ENCODE measurements at regions not wholly inside any gene's neighbourhood (a gene's known extent, or its start where the extent isn't known, plus 50 kb on each side); places are given as distances from the start of the nearest gene placed in this dataset.

DNA sequence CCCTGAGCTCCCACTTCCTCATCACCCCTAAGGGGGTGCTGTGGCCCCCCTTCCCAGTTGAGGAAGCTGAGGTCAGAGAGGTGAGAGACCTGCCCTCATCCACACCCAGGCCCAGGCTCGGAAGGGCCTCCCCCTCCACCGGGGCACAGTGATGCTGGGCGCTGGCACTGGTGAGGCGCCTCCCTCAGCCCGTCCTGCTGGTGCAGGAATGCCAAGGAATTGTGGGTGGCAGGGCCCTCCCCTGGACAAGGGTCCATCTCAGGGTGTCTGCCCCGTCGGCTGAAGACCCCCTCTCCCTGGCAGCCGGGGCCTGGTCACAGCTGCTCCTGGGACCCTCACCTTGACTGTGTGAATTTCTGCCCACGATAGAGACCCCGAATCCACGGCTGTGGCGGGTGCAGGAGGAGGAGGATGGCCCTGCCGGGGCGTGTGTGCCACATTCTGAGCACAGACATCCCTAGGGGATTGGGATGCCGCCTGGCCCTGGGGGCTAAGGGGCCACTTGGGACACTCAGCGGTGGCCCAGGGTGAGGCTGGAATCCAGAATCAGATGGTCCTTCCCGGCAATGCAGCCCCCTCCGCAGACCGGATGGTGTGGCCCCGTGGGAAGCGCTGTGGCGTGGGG, 70.2 kb upstream of the GATA5 start:
- WGBS (ENCODE audit: insufficient coverage, insufficient read length), result no CpG with 5 or more reads among the region's 22 CpGs
- Histone ChIP-seq H3K4me3 (ENCODE audit: low read length) (no peak overlapping the region), H3K4me1 (ENCODE audit: control insufficient read depth, insufficient read depth, low read length) (no peaks in the 10 kb centered on the region; the same call in 1 of the 2 replicates), H3K36me3 (ENCODE audit: control insufficient read depth, insufficient read depth, low read length) (no peaks in the 10 kb centered on the region), H3K9me3 (ENCODE audit: control insufficient read depth, insufficient read depth, low read length) (no peaks in the 10 kb centered on the region), H3K27me3 (ENCODE audit: control insufficient read depth, insufficient read depth, low read length) (peaks cover 7% of the 10 kb centered on the region), H3K27ac (ENCODE audit: low read length) (no peak overlapping the region)
- DNase-seq (ENCODE audit: low read depth, low spot score), result no peak

- no CpG with 5 or more reads among the region's 12 CpGs for whole genome bisulfite sequencing (ENCODE audit: insufficient coverage, insufficient read length)
- peaks cover 7% of the 10 kb centered on the region for H3K27me3 ChIP-seq (ENCODE audit: control insufficient read depth, insufficient read depth, low read length)
- H3K4me1 ChIP-seq (ENCODE audit: control insufficient read depth, insufficient read depth, low read length), result no peaks in the 10 kb centered on the region; the same call in 1 of the 2 replicates
- H3K36me3 ChIP-seq (ENCODE audit: control insufficient read depth, insufficient read depth, low read length), result no peaks in the 10 kb centered on the region
- H3K9me3 ChIP-seq (ENCODE audit: control insufficient read depth, insufficient read depth, low read length), result no peaks in the 10 kb centered on the region
- no peak for DNase-seq (ENCODE audit: low read depth, low spot score)
- H3K4me3 ChIP-seq (ENCODE audit: low read length), result no peak overlapping the region
- H3K27ac ChIP-seq (ENCODE audit: low read length), result no peak overlapping the region
Measured at GRCh38 chr20:62546606-62547005, 70.8 kb upstream of the GATA5 start.

- H3K27ac ChIP-seq (ENCODE audit: low read length), result no peak overlapping the region
- no peak overlapping the region for H3K4me3 ChIP-seq (ENCODE audit: low read length)
- no peaks in the 10 kb centered on the region for H3K9me3 ChIP-seq (ENCODE audit: control insufficient read depth, insufficient read depth, low read length)
- no CpG with 5 or more reads among the region's 14 CpGs for WGBS (ENCODE audit: insufficient coverage, insufficient read length)
- peaks cover 9% of the 10 kb centered on the region for H3K27me3 ChIP-seq (ENCODE audit: control insufficient read depth, insufficient read depth, low read length)
- H3K4me1 ChIP-seq (ENCODE audit: control insufficient read depth, insufficient read depth, low read length), result no peaks in the 10 kb centered on the region; the same call in 1 of the 2 replicates
- H3K36me3 ChIP-seq (ENCODE audit: control insufficient read depth, insufficient read depth, low read length), result no peaks in the 10 kb centered on the region
- no peak for DNase-seq (ENCODE audit: low read depth, low spot score)
Measured at GRCh38 chr20:62547364-62547763, 71.6 kb upstream of the GATA5 start.

DNA sequence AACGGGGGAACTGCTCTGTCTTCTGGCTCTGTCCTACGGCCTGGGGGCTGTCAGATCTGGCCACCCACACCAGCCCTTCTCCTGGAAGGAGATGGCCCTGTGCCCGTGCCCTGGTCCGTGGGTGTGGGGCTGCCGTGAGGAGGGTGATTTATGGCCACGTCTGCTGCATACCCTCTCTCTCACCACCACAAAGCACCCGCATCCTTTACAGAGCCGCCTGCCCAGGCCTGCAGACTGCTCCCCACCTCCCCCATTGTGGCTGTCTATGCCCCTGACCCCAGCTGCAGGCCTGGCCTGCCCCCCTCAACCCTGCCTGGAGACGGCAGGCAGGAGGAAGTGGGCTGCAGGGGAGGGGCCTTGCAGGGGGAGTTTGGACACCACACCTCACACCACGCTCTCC, 72.7 kb upstream of the GATA5 start:
- H3K9me3 ChIP-seq (ENCODE audit: control insufficient read depth, insufficient read depth, low read length), result no peaks in the 10 kb centered on the region
- no peak overlapping the region for H3K27ac ChIP-seq (ENCODE audit: low read length)
- H3K27me3 ChIP-seq (ENCODE audit: control insufficient read depth, insufficient read depth, low read length), result peaks cover 9% of the 10 kb centered on the region
- no peak for DNase-seq (ENCODE audit: low read depth, low spot score)
- H3K36me3 ChIP-seq (ENCODE audit: control insufficient read depth, insufficient read depth, low read length), result no peaks in the 10 kb centered on the region
- no peaks in the 10 kb centered on the region; the same call in 1 of the 2 replicates for H3K4me1 ChIP-seq (ENCODE audit: control insufficient read depth, insufficient read depth, low read length)
- WGBS (ENCODE audit: insufficient coverage, insufficient read length), result no CpG with 5 or more reads among the region's 10 CpGs
- no peak overlapping the region for H3K4me3 ChIP-seq (ENCODE audit: low read length)

DNA sequence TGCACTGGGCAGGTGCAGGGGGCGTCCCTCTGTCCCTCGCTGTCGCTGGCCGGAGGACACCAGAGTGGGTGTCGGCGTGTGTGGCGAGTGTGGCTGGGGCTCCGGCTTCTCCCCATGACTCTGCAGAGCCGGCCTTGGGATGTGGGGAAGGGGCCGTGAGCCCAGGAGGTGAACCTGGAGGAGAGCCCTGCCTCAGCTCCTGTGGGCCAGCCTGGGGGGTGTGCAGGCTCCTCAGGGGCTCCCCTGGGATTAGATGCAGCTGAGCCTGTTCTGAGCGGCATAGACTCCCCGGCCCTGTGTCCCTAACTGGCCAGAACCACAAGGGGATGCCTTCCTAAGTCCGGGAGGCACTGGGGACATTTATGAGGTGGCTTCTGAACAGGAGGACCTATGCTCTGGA, 73.2 kb upstream of the GATA5 start:
- WGBS (ENCODE audit: insufficient coverage, insufficient read length), result no CpG with 5 or more reads among the region's 13 CpGs
- Histone ChIP-seq H3K36me3 (ENCODE audit: control insufficient read depth, insufficient read depth, low read length) (no peaks in the 10 kb centered on the region), H3K4me1 (ENCODE audit: control insufficient read depth, insufficient read depth, low read length) (no peaks in the 10 kb centered on the region; the same call in 1 of the 2 replicates), H3K4me3 (ENCODE audit: low read length) (no peak overlapping the region), H3K9me3 (ENCODE audit: control insufficient read depth, insufficient read depth, low read length) (no peaks in the 10 kb centered on the region), H3K27me3 (ENCODE audit: control insufficient read depth, insufficient read depth, low read length) (peaks cover 9% of the 10 kb centered on the region), H3K27ac (ENCODE audit: low read length) (no peak overlapping the region)
- DNase-seq (ENCODE audit: low read depth, low spot score), result no peak

DNA sequence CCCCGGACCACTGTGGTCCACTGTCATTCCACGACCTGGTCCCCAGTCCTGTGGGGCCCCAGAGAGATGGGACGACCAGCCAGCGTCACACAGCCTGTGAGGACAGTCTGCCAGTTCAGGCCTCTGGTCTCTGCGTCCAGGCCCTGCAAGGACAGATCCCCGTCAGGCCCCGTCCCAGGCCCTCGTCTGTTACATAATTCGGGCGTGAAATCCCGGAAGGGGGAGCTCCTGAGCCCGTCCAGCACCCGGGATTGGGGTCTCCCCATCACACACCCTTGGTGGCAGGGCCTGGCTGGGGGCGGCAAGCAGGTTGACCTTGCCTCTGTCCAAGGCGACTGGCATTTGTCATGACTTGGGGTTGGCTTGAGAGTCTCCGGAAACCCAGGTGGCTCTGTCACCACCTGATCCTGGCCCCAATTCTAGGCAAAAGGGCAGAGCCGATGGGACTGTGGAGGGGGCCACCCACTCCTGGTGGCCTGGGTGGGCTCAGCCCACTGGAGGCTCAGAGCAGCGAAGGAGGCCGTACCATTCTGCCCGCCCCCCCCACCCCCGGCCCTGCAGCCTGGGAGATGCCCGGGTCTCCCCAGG, 73.8 kb upstream of the GATA5 start:
- H3K27ac ChIP-seq (ENCODE audit: low read length), result no peak overlapping the region
- no CpG with 5 or more reads among the region's 22 CpGs for WGBS (ENCODE audit: insufficient coverage, insufficient read length)
- no peak for DNase-seq (ENCODE audit: low read depth, low spot score)
- no peak overlapping the region for H3K4me3 ChIP-seq (ENCODE audit: low read length)
- no peaks in the 10 kb centered on the region for H3K36me3 ChIP-seq (ENCODE audit: control insufficient read depth, insufficient read depth, low read length)
- H3K9me3 ChIP-seq (ENCODE audit: control insufficient read depth, insufficient read depth, low read length), result no peaks in the 10 kb centered on the region
- no peaks in the 10 kb centered on the region; the same call in 1 of the 2 replicates for H3K4me1 ChIP-seq (ENCODE audit: control insufficient read depth, insufficient read depth, low read length)
- H3K27me3 ChIP-seq (ENCODE audit: control insufficient read depth, insufficient read depth, low read length), result peaks cover 9% of the 10 kb centered on the region

- Histone ChIP-seq H3K4me1 (ENCODE audit: control insufficient read depth, insufficient read depth, low read length) (no peaks in the 10 kb centered on the region; the same call in 1 of the 2 replicates), H3K4me3 (ENCODE audit: low read length) (peak overlapping the region; percentile 26; the same call in 1 of the 2 replicates), H3K27ac (ENCODE audit: low read length) (no peak overlapping the region), H3K9me3 (ENCODE audit: control insufficient read depth, insufficient read depth, low read length) (no peaks in the 10 kb centered on the region), H3K27me3 (ENCODE audit: control insufficient read depth, insufficient read depth, low read length) (peaks cover 9% of the 10 kb centered on the region), H3K36me3 (ENCODE audit: control insufficient read depth, insufficient read depth, low read length) (no peaks in the 10 kb centered on the region)
- DNase-seq (ENCODE audit: low read depth, low spot score), result no peak
- WGBS (ENCODE audit: insufficient coverage, insufficient read length), result no CpG with 5 or more reads among the region's 32 CpGs
Measured at GRCh38 chr20:62550087-62550632, 74.4 kb upstream of the GATA5 start.

DNA sequence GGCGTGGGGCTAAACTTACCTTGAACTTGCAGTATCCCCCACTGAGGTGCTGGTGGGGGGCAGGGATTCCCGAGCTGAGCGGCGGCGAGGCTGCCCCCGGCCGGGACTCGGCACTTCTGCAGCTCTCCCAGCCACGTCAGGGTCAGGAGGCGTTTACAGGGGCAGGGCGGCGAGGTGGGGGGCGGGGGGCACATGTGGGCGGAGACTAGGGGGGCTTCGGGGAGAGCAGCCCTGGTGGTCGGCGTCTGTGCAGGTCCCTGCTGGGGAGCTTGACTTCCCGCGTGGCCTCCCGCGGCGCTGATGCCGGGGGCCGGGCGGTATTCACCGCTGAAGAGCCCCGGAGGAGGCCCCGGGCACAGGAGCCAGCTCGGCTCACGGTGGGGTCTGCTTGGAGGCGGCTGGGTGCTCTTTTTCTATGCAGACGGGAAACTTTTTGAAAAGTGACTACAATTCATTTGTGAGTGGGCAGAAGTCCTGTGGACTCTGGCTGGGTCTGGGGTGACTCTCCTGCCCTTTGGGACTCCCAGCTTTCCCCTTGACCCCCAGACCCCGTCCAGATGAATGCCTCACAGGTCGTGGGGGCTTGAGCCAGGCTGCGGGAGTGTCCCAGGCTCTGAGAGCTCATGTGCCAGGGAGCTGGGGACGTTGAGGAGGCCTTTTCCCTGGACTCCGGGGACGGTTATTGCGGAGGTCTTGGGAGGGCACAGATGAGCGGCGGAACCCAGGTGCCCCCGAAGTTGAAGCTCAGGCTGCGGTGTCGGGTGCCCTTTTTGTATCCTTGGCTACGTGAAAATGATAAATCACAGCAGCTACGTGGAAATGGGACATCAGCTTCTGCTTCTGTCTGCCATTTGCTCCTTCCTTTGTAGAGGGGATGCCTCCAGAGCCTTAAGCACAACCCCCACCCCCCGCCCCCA, 75.9 kb upstream of the GATA5 start:
- H3K9me3 ChIP-seq (ENCODE audit: control insufficient read depth, insufficient read depth, low read length), result no peaks in the 10 kb centered on the region
- no peak for DNase-seq (ENCODE audit: low read depth, low spot score)
- H3K36me3 ChIP-seq (ENCODE audit: control insufficient read depth, insufficient read depth, low read length), result no peaks in the 10 kb centered on the region
- peak overlapping the region; percentile 26; the same call in 1 of the 2 replicates for H3K4me3 ChIP-seq (ENCODE audit: low read length)
- H3K4me1 ChIP-seq (ENCODE audit: control insufficient read depth, insufficient read depth, low read length), result no peaks in the 10 kb centered on the region; the same call in 1 of the 2 replicates
- peaks cover 9% of the 10 kb centered on the region for H3K27me3 ChIP-seq (ENCODE audit: control insufficient read depth, insufficient read depth, low read length)
- no peak overlapping the region for H3K27ac ChIP-seq (ENCODE audit: low read length)
- WGBS (ENCODE audit: insufficient coverage, insufficient read length), result no CpG with 5 or more reads among the region's 47 CpGs

DNA sequence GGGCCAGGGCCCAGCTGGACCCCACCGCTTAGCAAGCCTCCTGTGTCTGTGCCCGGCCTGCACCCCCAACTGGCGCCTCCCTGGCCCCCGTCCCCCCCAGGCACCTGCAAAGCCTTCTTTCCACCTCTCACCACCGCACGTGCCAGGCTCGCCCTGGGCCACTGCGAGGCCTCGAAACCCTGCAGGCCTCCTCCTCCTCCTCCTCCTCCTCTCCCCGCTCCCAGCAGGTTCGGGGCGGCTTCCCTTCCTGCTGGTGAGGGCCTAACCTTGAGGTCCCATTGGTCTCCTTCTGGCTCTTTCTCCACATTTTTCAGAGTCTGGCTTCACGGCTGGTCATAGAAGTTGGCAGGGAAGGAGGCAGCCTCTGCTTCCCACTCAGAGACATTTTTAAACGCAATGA, 76.8 kb upstream of the GATA5 start:
- Histone ChIP-seq H3K27ac (ENCODE audit: low read length) (no peak overlapping the region), H3K36me3 (ENCODE audit: control insufficient read depth, insufficient read depth, low read length) (no peaks in the 10 kb centered on the region), H3K9me3 (ENCODE audit: control insufficient read depth, insufficient read depth, low read length) (no peaks in the 10 kb centered on the region), H3K4me3 (ENCODE audit: low read length) (no peak overlapping the region), H3K4me1 (ENCODE audit: control insufficient read depth, insufficient read depth, low read length) (no peaks in the 10 kb centered on the region; the same call in 1 of the 2 replicates), H3K27me3 (ENCODE audit: control insufficient read depth, insufficient read depth, low read length) (peaks cover 9% of the 10 kb centered on the region)
- DNase-seq (ENCODE audit: low read depth, low spot score), result no peak
- no CpG with 5 or more reads among the region's 14 CpGs for WGBS (ENCODE audit: insufficient coverage, insufficient read length)

DNA sequence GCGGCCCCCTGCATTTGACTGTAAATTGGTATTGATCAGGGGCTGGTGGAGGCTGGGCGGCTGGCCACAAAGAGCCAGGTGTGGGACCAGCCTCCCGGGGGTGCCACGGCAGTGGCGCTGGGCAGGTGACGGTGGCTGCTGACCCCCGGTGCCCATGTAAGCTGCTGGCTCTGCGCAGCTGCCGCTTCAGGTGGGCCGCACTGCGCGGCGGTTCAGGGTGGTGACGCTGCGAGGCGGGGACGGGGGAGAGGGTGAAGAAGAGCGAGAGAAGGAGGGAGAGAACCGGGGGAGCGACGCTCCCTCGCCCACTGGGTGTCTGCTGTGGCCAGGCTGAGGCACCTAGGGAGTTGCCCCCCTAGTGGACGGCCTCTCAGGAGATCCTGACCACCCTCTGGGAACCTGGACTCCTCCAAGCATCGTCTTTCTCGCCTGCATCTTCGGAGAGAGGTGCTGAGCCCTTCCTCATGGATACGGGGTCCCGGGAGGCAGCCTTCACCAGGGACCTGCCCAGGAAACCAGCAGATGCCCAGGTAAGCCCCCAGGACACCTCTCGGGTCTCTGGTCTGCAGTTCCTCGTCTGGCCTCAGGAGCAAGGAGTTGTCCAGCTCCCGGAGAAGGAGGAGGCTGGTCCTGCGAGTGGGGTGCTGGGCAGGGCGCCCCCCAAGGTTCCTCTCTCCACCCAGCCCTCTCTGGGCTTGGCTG, 77.5 kb upstream of the GATA5 start:
- Histone ChIP-seq H3K27ac (ENCODE audit: low read length) (no peak overlapping the region), H3K27me3 (ENCODE audit: control insufficient read depth, insufficient read depth, low read length) (peaks cover 9% of the 10 kb centered on the region), H3K36me3 (ENCODE audit: control insufficient read depth, insufficient read depth, low read length) (no peaks in the 10 kb centered on the region), H3K4me1 (ENCODE audit: control insufficient read depth, insufficient read depth, low read length) (no peaks in the 10 kb centered on the region; the same call in 1 of the 2 replicates), H3K9me3 (ENCODE audit: control insufficient read depth, insufficient read depth, low read length) (no peaks in the 10 kb centered on the region), H3K4me3 (ENCODE audit: low read length) (no peak overlapping the region)
- WGBS (ENCODE audit: insufficient coverage, insufficient read length), result no CpG with 5 or more reads among the region's 33 CpGs
- no peak for DNase-seq (ENCODE audit: low read depth, low spot score)

All from iPS DF 6.9 (cell line).